Suppressor macrophage (primary cell): ENCODE measurements at regions not wholly inside any gene's neighbourhood (a gene's known extent, or its start where the extent isn't known, plus 50 kb on each side); places are given as distances from the start of the nearest gene placed in this dataset.
"Not testable (repeated sequence)": the region's sequence is repeated elsewhere in the genome, so short reads cannot be mapped to it uniquely, and the experiment has no call there.

Experiments
- DNase-seq, 4 experiments: peaks; one replicate each; pipeline ENCODE4 v3.0.0-alpha.2; 2020 to 2022

GRCh38 chr13:50130123-50130946, 115.1 kb downstream of the KCNRG start:
- DNase-seq, result peak; percentile 47 to 70 (median 62)

GRCh38 chr13:50131920-50132903, 117.0 kb downstream of the KCNRG start:
- DNase-seq, result peak in 1 of 4 experiments; percentile 34

GRCh38 chr13:50132904-50133357, 117.7 kb downstream of the KCNRG start:
- DNase-seq, result no peak

GRCh38 chr13:50133358-50133953, 118.2 kb downstream of the KCNRG start:
- DNase-seq, result no peak

- DNase-seq, result no peak
Observed at GRCh38 chr13:50136226-50136625, 121.0 kb downstream of the KCNRG start.

- no peak for DNase-seq
Observed at GRCh38 chr13:50136678-50137077, 121.4 kb downstream of the KCNRG start.

- DNase-seq, result not testable (repeated sequence)
Observed at GRCh38 chr13:50139435-50139934, 124.2 kb downstream of the KCNRG start.

GRCh38 chr13:50140153-50140552, 124.9 kb downstream of the KCNRG start:
- peak in 1 of 4 experiments; percentile 38 for DNase-seq

GRCh38 chr13:50140581-50141374, 125.5 kb downstream of the KCNRG start:
- peak; percentile 49 to 80 (median 66) for DNase-seq

GRCh38 chr13:50141375-50141975, 126.2 kb downstream of the KCNRG start:
- DNase-seq, result peak; percentile 47 to 87 (median 74)

GRCh38 chr13:50144246-50145160, 129.3 kb downstream of the KCNRG start:
- no peak for DNase-seq

GRCh38 chr13:50149214-50149613, 134.0 kb downstream of the KCNRG start:
- no peak for DNase-seq

- DNase-seq, result no peak
Observed at GRCh38 chr13:50149932-50150331, 134.7 kb downstream of the KCNRG start.

- DNase-seq, result no peak
Observed at GRCh38 chr13:50152224-50152623, 137.0 kb downstream of the KCNRG start.

GRCh38 chr13:50152655-50153309, 137.5 kb downstream of the KCNRG start:
- no peak for DNase-seq

GRCh38 chr13:50153401-50153800, 138.2 kb downstream of the KCNRG start:
- no peak for DNase-seq

- DNase-seq, result no peak
Observed at GRCh38 chr13:50153876-50154275, 138.6 kb downstream of the KCNRG start.

- DNase-seq, result no peak
Observed at GRCh38 chr13:50154697-50155096, 139.5 kb downstream of the KCNRG start.

- DNase-seq, result no peak
Observed at GRCh38 chr13:50156140-50156539, 140.9 kb downstream of the KCNRG start.
